Amniotic stem cell (primary cell): ENCODE measurements at regions not wholly inside any gene's neighbourhood (a gene's known extent, or its start where the extent isn't known, plus 50 kb on each side); places are given as distances from the start of the nearest gene placed in this dataset.
A peak's percentile ranks its signal among the peaks of the same experiment; 100 is the strongest.

Experiments
- DNase-seq: peaks from one replicate; lab custom pipeline; 2025; lab: John Stamatoyannopoulos, UW

- peak; percentile 88 for DNase-seq
Measured at GRCh38 chr4:56757821-56758411, 63.6 kb downstream of the SPINK2 start.

DNA sequence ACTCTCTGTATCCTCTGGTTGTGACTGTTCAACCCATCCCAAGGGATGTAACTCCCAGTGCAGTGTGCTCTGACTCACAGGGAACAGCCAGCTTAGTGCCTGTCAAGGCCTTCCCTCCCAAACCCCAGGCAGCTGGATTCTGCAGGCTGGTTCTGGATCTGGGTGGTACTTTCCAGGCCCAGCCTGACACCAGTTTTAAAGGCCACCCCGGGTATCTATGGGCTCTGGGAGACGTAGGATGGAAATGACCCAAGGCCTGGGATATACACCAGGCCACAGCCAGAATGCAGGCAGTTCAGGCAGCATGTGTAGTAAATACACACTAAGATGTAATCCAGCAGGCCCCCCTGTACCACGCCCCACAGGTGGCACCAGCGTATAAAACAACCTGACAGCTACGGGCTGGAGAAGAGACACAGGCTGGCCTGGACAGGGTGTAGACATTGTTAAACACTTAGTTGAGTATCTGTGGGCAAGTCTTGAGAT is 64.2 kb downstream of the SPINK2 start:
- DNase-seq, result peak; percentile 28

GRCh38 chr4:56755901-56756300 is 65.6 kb downstream of the SPINK2 start:
- no peak for DNase-seq

DNA sequence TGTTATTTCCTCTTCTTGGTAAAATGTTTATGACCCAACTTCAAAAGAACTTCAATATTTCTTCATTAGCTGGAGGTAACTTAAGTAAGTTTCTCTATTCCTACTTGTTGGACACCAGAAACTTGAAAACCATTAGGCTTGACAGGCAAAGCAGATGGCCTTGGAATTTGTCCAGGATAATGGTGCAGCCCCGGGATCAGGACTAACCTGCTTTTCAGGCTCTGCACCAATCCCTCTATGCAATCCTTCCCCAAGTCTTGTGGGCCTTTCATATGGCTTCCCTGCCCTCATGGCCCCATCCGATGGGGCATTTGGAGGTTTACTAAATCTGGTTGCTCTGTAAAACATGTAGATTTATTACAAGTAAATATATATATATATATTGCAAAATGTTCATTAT is 68.5 kb downstream of the SPINK2 start:
- no peak for DNase-seq

DNA sequence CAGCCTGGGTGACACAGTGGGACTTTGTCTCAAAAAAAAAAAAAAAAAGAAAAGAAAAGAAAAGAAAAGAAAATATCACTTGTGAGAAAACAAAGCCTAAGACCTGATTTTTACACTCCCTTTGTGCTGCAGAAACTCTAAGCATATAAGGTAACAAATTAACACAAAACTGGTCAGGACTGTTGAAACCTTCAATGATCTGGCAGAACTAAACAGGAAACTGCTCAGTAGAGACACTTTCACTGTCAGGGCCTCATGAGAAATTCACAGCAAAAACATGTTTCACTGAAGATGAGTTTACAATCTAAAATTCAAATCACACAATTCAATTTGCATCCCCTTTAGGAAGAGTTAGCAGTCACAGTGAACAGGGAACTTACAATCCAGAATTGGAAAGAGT is 69.1 kb upstream of the HOPX start:
- DNase-seq, result no peak

- no peak for DNase-seq
Measured at GRCh38 chr4:56748271-56748670, 67.2 kb upstream of the HOPX start.

DNA sequence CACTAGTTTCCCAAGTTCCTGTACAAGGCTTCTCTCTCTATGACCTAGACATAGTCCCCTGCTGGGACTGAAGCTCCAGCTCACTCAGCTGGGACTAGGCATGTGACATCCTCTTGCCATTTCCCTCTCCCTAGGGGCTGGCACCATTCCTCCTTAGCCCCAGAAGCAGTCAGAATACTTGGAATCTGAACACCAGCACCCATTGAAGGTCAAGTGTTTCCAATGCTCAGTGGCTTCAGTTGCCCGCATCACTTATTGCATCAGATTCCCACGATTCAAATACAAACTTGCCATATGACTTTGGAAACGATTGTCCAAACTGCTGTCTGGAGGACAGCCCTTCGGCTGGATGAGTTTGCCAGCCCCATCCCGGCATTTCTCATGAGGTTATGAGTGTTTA is 65.5 kb upstream of the HOPX start:
- no peak for DNase-seq

DNA sequence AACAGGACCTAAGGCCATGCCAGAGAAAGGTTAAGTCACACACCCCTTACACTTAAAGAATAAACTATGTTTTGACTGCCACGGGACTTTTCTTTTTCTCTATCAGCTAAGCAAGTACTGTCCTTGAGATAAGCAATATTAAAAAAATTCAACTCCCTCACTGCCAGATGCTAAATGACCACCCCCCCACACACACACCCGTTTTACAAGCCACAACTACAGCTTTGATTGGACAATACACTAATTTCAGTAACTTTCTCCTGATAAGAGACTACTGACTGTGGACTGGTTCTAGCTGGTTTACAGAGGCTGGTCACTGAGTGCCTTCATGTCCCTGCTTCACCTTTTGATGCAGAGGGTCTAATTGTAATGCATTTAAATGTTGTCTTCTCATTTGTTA is 63.9 kb upstream of the HOPX start:
- no peak for DNase-seq

GRCh38 chr4:56744030-56744429 is 62.9 kb upstream of the HOPX start:
- no peak for DNase-seq

GRCh38 chr4:56743550-56743949 is 62.5 kb upstream of the HOPX start:
- no peak for DNase-seq

DNA sequence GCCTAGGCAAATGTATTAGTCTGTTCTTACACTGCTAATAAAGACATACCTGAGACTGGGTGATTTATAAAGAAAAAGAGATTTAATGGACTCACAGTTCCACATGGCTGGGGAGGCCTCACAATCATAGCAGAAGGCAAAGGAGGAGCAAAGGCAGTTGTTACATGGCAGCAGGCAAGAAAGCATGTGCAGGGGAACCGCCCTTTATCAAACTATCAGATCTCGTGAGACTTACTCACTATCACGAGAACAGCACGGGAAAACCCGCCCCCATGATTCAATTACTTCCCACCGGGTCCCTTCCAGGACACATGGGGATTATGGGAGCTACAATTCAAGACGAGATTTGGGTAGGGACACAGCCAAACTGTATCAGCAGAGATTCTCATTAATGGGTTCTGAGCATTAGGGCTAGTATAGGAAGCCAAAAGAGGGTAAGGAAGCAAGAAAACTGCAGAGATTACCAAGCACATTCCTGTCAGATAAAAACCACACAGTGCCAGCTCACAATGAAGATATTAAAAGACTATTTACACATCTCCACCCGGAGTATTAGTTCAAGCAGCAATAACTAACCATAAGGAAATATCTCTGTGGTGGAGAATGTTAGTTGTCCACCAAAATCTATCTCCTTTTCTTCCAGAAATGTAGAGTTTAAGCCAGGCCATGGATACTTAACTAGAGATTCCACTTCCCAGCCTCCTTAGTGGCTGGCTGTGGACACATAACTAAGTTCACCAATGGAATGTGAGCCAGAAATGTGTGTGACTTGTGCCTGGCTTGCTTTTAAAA is 61.2 kb upstream of the HOPX start:
- DNase-seq, result no peak

GRCh38 chr4:56741595-56741994 is 60.5 kb upstream of the HOPX start:
- DNase-seq, result no peak

- DNase-seq, result no peak
Measured at GRCh38 chr4:56739066-56739777, 58.1 kb upstream of the HOPX start.

- DNase-seq, result no peak
Measured at GRCh38 chr4:56737666-56738065, 56.6 kb upstream of the HOPX start.

DNA sequence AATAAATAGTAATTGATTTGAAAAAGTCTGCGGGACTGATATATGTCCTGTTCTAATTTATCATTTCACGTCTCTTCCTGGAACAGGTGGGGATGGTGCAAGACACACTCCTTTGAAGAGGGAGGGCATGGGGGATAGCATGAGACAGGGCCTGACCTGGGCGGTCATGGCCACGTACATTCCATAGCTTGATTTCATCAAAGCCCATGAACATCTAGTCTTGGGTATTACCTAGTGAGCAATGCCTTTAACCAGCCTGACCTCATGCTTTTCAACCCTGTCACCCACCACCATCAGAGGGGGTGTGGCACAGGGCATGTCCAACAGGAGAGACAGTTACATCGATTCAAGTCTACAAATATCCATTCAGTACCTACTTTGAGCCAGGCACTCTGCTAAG is 52.3 kb upstream of the HOPX start:
- no peak for DNase-seq

GRCh38 chr4:56732301-56732700 is 51.2 kb upstream of the HOPX start:
- DNase-seq, result no peak

DNA sequence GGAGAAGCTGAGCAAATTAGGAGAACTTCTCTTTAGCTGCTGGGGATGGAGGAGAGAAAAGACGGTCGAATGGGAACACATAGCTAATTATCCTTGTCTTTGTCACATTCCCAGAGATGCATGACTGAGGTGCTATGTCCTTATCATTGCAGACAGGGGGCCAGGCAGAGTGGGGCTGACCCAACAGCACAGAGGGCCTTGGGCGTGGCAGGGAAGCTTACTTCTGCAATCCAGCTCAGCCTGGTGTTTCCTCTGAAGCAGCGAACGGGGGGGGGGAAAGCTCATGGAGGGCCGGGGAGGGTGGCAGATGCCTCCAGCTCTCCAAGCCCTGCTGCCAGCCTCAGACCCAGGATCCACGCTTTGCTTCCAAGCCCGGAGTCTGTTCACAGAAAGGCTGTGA is 50.8 kb upstream of the HOPX start:
- no peak for DNase-seq
